OCI-LY7 (cell line): ENCODE measurements at regions not wholly inside any gene's neighbourhood (a gene's known extent, or its start where the extent isn't known, plus 50 kb on each side); places are given as distances from the start of the nearest gene placed in this dataset.

Source experiments
- EZH2phosphoT487 ChIP-seq: fragments of 200-600 bp; sonication (generic); IDR thresholded peaks from 2 replicates; pipeline ENCODE4 v1.6.1; 2018; ENCODE audit warnings: low read depth, borderline replicate concordance, mild to moderate bottlenecking, mixed run types, antibody characterized with exemption, low read length, moderate library complexity, mixed read lengths
- TF ChIP-seq, protein P1 (sequence below): fragments of 200-600 bp; sonication (generic); conservative IDR thresholded peaks from 2 replicates; pipeline ENCODE4 v1.5.1; 2014; ENCODE audit warnings: mild to moderate bottlenecking, antibody characterized with exemption, low read length, moderate library complexity, mixed read lengths

GRCh38 chr10:44831581-44831980 lies 79.6 kb upstream of the TMEM72 start:
- TF ChIP-seq, protein P1, sequence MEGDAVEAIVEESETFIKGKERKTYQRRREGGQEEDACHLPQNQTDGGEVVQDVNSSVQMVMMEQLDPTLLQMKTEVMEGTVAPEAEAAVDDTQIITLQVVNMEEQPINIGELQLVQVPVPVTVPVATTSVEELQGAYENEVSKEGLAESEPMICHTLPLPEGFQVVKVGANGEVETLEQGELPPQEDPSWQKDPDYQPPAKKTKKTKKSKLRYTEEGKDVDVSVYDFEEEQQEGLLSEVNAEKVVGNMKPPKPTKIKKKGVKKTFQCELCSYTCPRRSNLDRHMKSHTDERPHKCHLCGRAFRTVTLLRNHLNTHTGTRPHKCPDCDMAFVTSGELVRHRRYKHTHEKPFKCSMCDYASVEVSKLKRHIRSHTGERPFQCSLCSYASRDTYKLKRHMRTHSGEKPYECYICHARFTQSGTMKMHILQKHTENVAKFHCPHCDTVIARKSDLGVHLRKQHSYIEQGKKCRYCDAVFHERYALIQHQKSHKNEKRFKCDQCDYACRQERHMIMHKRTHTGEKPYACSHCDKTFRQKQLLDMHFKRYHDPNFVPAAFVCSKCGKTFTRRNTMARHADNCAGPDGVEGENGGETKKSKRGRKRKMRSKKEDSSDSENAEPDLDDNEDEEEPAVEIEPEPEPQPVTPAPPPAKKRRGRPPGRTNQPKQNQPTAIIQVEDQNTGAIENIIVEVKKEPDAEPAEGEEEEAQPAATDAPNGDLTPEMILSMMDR, result no peak
- no peak for TF ChIP-seq EZH2phosphoT487
